Lower lobe of right lung (tissue), 2 donors: ENCODE measurements at regions not wholly inside any gene's neighbourhood (a gene's known extent, or its start where the extent isn't known, plus 50 kb on each side); places are given as distances from the start of the nearest gene placed in this dataset.

Experiments
- ATAC-seq, 2 donors: fragments of 200-7000 bp; cut with Tn5 transposase; one replicate each; pipeline ENCODE4 v1.9.1; 2020 to 2022; ENCODE audit warnings: mild to moderate bottlenecking in 2 of 2, moderate library complexity in 2 of 2
- DNase-seq: peaks from one replicate; pipeline ENCODE4 v3.0.0-alpha.2; 2020
- H3K27ac ChIP-seq: fragments of 200-600 bp; one replicate; pipeline ENCODE4 v1.8.0; 2022
- H3K27me3 ChIP-seq: fragments of 200-600 bp; one replicate; pipeline ENCODE4 v1.8.0; 2022; ENCODE audit warnings: low read depth
- H3K36me3 ChIP-seq: fragments of 200-600 bp; one replicate; pipeline ENCODE4 v1.8.0; 2022; ENCODE audit warnings: mild to moderate bottlenecking
- H3K4me1 ChIP-seq: fragments of 200-600 bp; one replicate; pipeline ENCODE4 v1.8.0; 2022
- H3K4me3 ChIP-seq: fragments of 200-600 bp; one replicate; pipeline ENCODE4 v1.8.0; 2022; ENCODE audit warnings: mild to moderate bottlenecking
- H3K9me3 ChIP-seq: fragments of 200-600 bp; one replicate; pipeline ENCODE4 v1.8.0; 2022
- intact Hi-C: fragments of 100-400 bp; cut with DNase I; formaldehyde crosslinking; loops from one replicate; pipeline ENCODE4 v1.11.0; 2022
- TF ChIP-seq, protein P1 (sequence below): fragments of 200-600 bp; IDR thresholded peaks from one replicate; pipeline ENCODE4 v1.8.0; 2022; ENCODE audit warnings: antibody characterized with exemption, mild to moderate bottlenecking
- donor health status: DM: no; HTN: yes; CAD: no; lungs with severe emphysema.

DNA sequence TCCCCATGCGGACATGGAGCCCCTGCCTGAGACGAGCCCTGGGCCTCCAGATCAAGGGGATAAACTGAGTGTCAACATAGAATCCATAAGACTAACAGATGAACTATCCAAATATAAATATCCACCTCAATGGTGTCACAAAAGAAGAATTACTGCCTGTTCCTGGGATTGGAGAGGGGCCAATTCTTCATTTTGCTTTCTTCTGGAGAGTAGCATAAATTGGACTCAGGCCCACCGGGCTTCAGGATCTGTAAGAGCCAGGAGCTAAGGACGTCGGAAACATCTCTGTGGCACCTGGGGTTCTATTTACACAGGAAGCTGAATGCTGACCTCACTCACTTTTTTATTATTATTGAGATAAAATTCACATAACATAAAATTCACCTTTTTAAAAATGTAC lies 408.2 kb upstream of the CCDC196 start:
- Histone ChIP-seq H3K36me3 (no peaks in the 10 kb centered on the region), H3K27ac (no peak overlapping the region), H3K4me3 (no peak overlapping the region), H3K9me3 (no peaks in the 10 kb centered on the region), H3K27me3 (no peaks in the 10 kb centered on the region), H3K4me1 (no peaks in the 10 kb centered on the region)
- intact Hi-C loops = no loop called here
- DNase-seq (no peak), ATAC-seq (no peak)
- TF ChIP-seq, protein P1, sequence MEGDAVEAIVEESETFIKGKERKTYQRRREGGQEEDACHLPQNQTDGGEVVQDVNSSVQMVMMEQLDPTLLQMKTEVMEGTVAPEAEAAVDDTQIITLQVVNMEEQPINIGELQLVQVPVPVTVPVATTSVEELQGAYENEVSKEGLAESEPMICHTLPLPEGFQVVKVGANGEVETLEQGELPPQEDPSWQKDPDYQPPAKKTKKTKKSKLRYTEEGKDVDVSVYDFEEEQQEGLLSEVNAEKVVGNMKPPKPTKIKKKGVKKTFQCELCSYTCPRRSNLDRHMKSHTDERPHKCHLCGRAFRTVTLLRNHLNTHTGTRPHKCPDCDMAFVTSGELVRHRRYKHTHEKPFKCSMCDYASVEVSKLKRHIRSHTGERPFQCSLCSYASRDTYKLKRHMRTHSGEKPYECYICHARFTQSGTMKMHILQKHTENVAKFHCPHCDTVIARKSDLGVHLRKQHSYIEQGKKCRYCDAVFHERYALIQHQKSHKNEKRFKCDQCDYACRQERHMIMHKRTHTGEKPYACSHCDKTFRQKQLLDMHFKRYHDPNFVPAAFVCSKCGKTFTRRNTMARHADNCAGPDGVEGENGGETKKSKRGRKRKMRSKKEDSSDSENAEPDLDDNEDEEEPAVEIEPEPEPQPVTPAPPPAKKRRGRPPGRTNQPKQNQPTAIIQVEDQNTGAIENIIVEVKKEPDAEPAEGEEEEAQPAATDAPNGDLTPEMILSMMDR = no peak

DNA sequence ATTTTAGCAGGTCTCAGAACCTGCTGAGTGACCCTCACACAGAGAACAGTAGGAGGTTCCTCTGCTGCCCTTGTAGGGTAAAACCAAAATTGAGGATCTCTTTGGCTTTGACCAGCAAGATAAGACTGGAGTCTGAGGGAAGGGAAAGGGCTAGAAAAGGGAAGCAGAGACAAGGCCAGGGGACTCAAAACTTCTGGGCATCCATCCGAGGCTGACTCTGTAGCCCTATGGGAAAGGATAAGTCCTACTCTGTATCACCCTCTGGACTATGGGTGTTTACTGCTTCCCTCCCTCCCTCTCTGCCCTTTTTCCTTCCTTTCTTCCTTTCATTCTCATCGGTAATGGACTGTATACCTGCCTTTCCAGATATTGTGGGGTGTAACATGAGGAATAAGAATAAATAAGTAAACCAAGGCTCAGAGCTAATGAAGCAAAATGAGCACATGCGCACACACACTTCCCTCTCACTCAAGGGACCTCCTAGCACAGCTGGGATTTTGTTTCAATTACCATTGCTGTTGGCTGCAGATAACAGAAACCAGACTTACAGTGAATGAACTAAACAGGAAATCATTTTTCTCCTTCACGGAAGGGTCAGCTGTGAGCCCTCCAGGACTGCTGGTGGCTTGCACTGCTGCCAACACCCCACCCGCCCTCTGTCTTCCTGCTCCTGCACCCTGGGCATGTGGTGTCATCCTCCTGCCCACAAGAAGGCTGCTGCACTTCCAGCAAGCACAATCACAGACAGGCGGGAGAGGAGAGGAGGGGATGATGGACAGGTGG lies 404.4 kb upstream of the CCDC196 start:
- H3K36me3 ChIP-seq = no peaks in the 10 kb centered on the region
- H3K4me3 ChIP-seq = no peak overlapping the region
- TF ChIP-seq, protein P1 = no peak
- peak in 1 of 2 donors; percentile 11 for ATAC-seq
- H3K27me3 ChIP-seq = no peaks in the 10 kb centered on the region
- no peaks in the 10 kb centered on the region for H3K9me3 ChIP-seq
- DNase-seq = no peak
- H3K27ac ChIP-seq = no peak overlapping the region
- intact Hi-C loops = no loop called here
- no peaks in the 10 kb centered on the region for H3K4me1 ChIP-seq

DNA sequence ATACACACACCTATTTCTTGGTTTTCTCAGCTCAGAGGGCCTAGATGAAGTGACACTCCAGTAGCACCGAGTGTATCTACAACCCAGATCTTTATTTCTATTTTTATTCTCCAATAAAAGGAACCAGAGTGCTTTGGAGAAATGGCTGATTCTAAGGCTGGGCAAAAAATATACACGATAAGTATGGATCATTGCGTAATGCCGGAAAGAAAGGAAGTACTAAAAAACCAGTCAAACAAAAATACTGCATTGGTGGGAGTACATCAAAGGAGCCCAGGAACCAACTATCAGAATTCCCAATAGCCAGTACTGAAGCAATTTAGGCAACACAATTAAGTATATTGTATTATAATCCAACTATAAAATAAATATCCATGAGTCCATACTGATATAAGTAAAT lies 400.9 kb upstream of the CCDC196 start:
- TF ChIP-seq, protein P1 = no peak
- intact Hi-C loops = no loop called here
- Histone ChIP-seq H3K4me3 (no peak overlapping the region), H3K27ac (no peak overlapping the region), H3K4me1 (no peaks in the 10 kb centered on the region), H3K27me3 (no peaks in the 10 kb centered on the region), H3K36me3 (no peaks in the 10 kb centered on the region), H3K9me3 (no peaks in the 10 kb centered on the region)
- DNase-seq (no peak), ATAC-seq (no peak)

DNA sequence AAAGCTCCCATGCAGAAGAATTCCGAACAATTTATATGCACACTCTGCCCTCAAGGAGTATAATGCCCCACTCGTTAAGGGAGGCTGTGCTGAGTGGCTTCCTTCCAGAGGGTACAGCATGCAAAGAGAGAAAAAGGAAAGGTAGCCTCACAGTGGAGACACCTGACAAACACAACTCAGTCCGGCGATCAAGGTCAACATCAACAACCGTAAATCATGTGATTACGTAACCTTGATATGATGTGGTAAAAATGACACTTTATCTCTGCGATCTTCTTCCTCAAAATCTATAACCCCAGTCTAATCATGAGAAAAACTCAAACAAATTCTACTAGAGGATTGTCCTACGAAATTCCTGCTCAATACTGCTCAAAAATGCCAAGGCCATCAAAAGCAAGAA lies 400.5 kb upstream of the CCDC196 start:
- H3K4me3 ChIP-seq = no peak overlapping the region
- no peak for DNase-seq
- ATAC-seq = no peak
- H3K4me1 ChIP-seq = no peaks in the 10 kb centered on the region
- H3K27me3 ChIP-seq = no peaks in the 10 kb centered on the region
- no peaks in the 10 kb centered on the region for H3K36me3 ChIP-seq
- H3K9me3 ChIP-seq = no peaks in the 10 kb centered on the region
- intact Hi-C loops = no loop called here
- TF ChIP-seq, protein P1 = no peak
- no peak overlapping the region for H3K27ac ChIP-seq

DNA sequence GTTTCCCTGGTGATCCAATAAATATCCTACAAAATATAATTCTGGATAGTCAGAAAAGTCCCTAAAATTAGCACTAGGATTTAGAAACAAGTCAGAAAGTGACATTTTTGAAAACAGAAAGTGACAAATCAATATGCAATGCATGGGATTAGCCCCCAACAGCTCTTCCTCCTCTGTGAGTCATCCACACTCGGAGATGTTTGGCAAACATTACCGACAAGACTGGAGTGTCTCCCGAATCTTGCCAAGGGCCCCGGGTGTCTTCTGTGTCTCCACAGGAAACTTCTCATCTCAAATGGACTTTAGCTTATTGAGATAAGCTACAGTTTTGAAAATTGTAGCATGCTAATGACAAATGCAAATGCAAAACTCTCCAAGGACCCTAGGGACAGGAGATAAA lies 398.9 kb upstream of the CCDC196 start:
- intact Hi-C loops = no loop called here
- ATAC-seq = no peak
- Histone ChIP-seq H3K27me3 (no peaks in the 10 kb centered on the region), H3K4me1 (no peaks in the 10 kb centered on the region), H3K27ac (no peak overlapping the region), H3K36me3 (no peaks in the 10 kb centered on the region), H3K4me3 (no peak overlapping the region), H3K9me3 (no peaks in the 10 kb centered on the region)
- DNase-seq = no peak
- TF ChIP-seq, protein P1 = no peak
